ENCODE measurements at regions not wholly inside any gene's neighbourhood (a gene's known extent, or its start where the extent isn't known, plus 50 kb on each side); places are given as distances from the start of the nearest gene placed in this dataset.

GRCh38 chr11:134762248-134763029, 350.4 kb upstream of the B3GAT1 start:
- peaks cover 3% of the 10 kb centered on the region for H3K27me3 Mint-ChIP-seq (ENCODE audit: low read depth)
- H3K23ac ChIP-seq (ENCODE audit: insufficient read length, low read depth, low read length): no peak overlapping the region
- H4K20me1 ChIP-seq (ENCODE audit: control insufficient read depth, insufficient read depth, insufficient read length): no peaks in the 10 kb centered on the region
- H3K23me2 ChIP-seq (ENCODE audit: insufficient read length, low read depth, low read length, poor library complexity, severe bottlenecking): no peaks in the 10 kb centered on the region
- H4K91ac ChIP-seq (ENCODE audit: insufficient read length, low read depth, low read length): no peak overlapping the region
- H3K4me2 ChIP-seq (ENCODE audit: insufficient read depth, insufficient read length, low read length): no peak overlapping the region
- H3K9me3 ChIP-seq (ENCODE audit: control insufficient read depth, low read depth, low read length): no peaks in the 10 kb centered on the region
- no peak overlapping the region for H4K8ac ChIP-seq (replicated peaks; ENCODE audit: insufficient read length, low read depth, low read length)
- TF ChIP-seq, protein P1, sequence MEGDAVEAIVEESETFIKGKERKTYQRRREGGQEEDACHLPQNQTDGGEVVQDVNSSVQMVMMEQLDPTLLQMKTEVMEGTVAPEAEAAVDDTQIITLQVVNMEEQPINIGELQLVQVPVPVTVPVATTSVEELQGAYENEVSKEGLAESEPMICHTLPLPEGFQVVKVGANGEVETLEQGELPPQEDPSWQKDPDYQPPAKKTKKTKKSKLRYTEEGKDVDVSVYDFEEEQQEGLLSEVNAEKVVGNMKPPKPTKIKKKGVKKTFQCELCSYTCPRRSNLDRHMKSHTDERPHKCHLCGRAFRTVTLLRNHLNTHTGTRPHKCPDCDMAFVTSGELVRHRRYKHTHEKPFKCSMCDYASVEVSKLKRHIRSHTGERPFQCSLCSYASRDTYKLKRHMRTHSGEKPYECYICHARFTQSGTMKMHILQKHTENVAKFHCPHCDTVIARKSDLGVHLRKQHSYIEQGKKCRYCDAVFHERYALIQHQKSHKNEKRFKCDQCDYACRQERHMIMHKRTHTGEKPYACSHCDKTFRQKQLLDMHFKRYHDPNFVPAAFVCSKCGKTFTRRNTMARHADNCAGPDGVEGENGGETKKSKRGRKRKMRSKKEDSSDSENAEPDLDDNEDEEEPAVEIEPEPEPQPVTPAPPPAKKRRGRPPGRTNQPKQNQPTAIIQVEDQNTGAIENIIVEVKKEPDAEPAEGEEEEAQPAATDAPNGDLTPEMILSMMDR (conservative IDR thresholded peaks at IDR 0.05): no peak
- no peak overlapping the region for H2AK5ac ChIP-seq (ENCODE audit: insufficient read length, low read length)
- no peak overlapping the region for H2BK5ac ChIP-seq (ENCODE audit: insufficient read length, low read length)
- H2BK15ac ChIP-seq (ENCODE audit: low read depth, low read length): no peak overlapping the region
- no peak overlapping the region for H3T11ph ChIP-seq (ENCODE audit: low read length)
- no peak overlapping the region for H2AFZ ChIP-seq (ENCODE audit: low read length)
- peaks cover 0 to 6% of the 10 kb centered on the region in 2 experiments; a peak in 2 of 4 replicates for H3K4me1 Mint-ChIP-seq
- H3K27me3 ChIP-seq (ENCODE audit: insufficient read depth, low read length): no peaks in the 10 kb centered on the region
- H3K4ac ChIP-seq (ENCODE audit: low read depth, low read length): no peak overlapping the region
- H3K18ac ChIP-seq (ENCODE audit: insufficient read length, low read depth, low read length): no peak overlapping the region
- H3K4me1 ChIP-seq (ENCODE audit: insufficient read depth, low read length): no peaks in the 10 kb centered on the region
- no peak overlapping the region for H3K56ac ChIP-seq (ENCODE audit: insufficient read length, low read depth, low read length)
- no peaks in the 10 kb centered on the region; a peak in 1 of 7 replicates for H3K36me3 Mint-ChIP-seq (ENCODE audit: insufficient read depth in 1 of 3, low read depth in 3 of 3)
- H3K9me3 Mint-ChIP-seq: no peaks in the 10 kb centered on the region
- H3K4me3 Mint-ChIP-seq: no peak overlapping the region
- H3K9ac ChIP-seq (ENCODE audit: extremely low read depth, insufficient read length, low read length): no peak overlapping the region
- DNase-seq: peak; percentile 50
- no peak overlapping the region for H3K27ac ChIP-seq (ENCODE audit: insufficient read length, low read depth, low read length)
- no peak overlapping the region for H2BK12ac ChIP-seq (ENCODE audit: insufficient read length, low read depth, low read length)
- no peak overlapping the region for H4K5ac ChIP-seq (ENCODE audit: insufficient read length, low read depth, low read length)
- no peak overlapping the region for H2BK20ac ChIP-seq (ENCODE audit: low read depth, low read length, poor library complexity, severe bottlenecking)
- no peak overlapping the region for H2BK120ac ChIP-seq (ENCODE audit: low read depth, low read length, poor library complexity, severe bottlenecking)
- no peaks in the 10 kb centered on the region for H3K79me1 ChIP-seq (ENCODE audit: insufficient read depth, low read depth, low read length, poor library complexity, severe bottlenecking)
- no CpG with 5 or more reads among the region's 59 CpGs for WGBS (ENCODE audit: extremely low coverage, insufficient read length, low lambda C conversion rate)
- no peak overlapping the region for H3K14ac ChIP-seq (ENCODE audit: insufficient read depth, low read length)
- H3K27ac Mint-ChIP-seq: no peak overlapping the region
- no peaks in the 10 kb centered on the region for H3K79me2 ChIP-seq (ENCODE audit: insufficient read depth, low read length)
